Esophagus squamous epithelium (tissue), 5 donors: ENCODE measurements at regions not wholly inside any gene's neighbourhood (a gene's known extent, or its start where the extent isn't known, plus 50 kb on each side); places are given as distances from the start of the nearest gene placed in this dataset.

ENCODE experiments used
- DNase-seq: peaks from one replicate; lab custom pipeline; 2025; lab: John Stamatoyannopoulos, UW
- H3K27ac ChIP-seq, 4 donors: fragments of 200-600 bp; sonication (generic); one replicate each; pipeline ENCODE4 v1.5.1; 2016 to 2019; ENCODE audit warnings: mild to moderate bottlenecking in 1 of 4
- H3K27me3 ChIP-seq, 4 donors: fragments of 200-600 bp; sonication (generic); 1 replicate in 3 of 4; 2 replicates in 1 of 4; pipeline versions ENCODE4 v1.5.1 to v1.6.0; 2017 to 2021; ENCODE audit warnings: antibody characterized with exemption in 1 of 4
- H3K36me3 ChIP-seq, 3 donors: fragments of 200-600 bp; sonication (generic); one replicate each; pipeline ENCODE4 v1.5.1; 2016 to 2019
- H3K4me1 ChIP-seq, 3 donors: fragments of 200-600 bp; sonication (generic); one replicate each; pipeline ENCODE4 v1.5.1; 2017 to 2019
- H3K4me3 ChIP-seq, 4 donors: fragments of 200-600 bp; sonication (generic); 1 replicate in 3 of 4; 2 replicates in 1 of 4; pipeline ENCODE4 v1.5.1; 2016 to 2019; ENCODE audit warnings: mild to moderate bottlenecking in 2 of 4, moderate library complexity in 1 of 4
- H3K9me3 ChIP-seq, 3 donors: fragments of 200-600 bp; sonication (generic); one replicate each; pipeline ENCODE4 v1.5.1; 2016 to 2019
- POLR2A ChIP-seq, 4 donors: fragments of 450-650 bp; IDR thresholded peaks; one replicate each; pipeline ENCODE4 v1.6.1; 2017; ENCODE audit warnings: antibody characterized with exemption in 4 of 4, mild to moderate bottlenecking in 4 of 4, moderate library complexity in 3 of 4
- WGBS, 2 donors: methylation state at CpG; one replicate each; pipeline ENCODE4 v1.1.5; 2018; 5-methylcytosine and 5-hydroxymethylcytosine counted together
- intact Hi-C: fragments of 100-400 bp; cut with DNase I; formaldehyde crosslinking; loops from one replicate; pipeline ENCODE4 v1.15.0; 2022
- TF ChIP-seq, protein P1 (sequence below), 6 experiments: fragments of 450-650 bp in 4 of 6; fragments of 200-600 bp in 2 of 6; sonication (generic) in 2 of 6; IDR thresholded peaks; one replicate each; pipeline ENCODE4 v1.5.1; 2016 to 2019; ENCODE audit warnings: antibody characterized with exemption in 6 of 6, mild to moderate bottlenecking in 4 of 6, moderate library complexity in 4 of 6
- donor health status: DM: yes; HTN: yes; CAD: no.

- no peak overlapping the region for H3K27ac ChIP-seq
- no peaks in the 10 kb centered on the region for H3K9me3 ChIP-seq
- no peak for TF ChIP-seq POLR2A (IDR thresholded peaks at IDR 0.05)
- TF ChIP-seq, protein P1, sequence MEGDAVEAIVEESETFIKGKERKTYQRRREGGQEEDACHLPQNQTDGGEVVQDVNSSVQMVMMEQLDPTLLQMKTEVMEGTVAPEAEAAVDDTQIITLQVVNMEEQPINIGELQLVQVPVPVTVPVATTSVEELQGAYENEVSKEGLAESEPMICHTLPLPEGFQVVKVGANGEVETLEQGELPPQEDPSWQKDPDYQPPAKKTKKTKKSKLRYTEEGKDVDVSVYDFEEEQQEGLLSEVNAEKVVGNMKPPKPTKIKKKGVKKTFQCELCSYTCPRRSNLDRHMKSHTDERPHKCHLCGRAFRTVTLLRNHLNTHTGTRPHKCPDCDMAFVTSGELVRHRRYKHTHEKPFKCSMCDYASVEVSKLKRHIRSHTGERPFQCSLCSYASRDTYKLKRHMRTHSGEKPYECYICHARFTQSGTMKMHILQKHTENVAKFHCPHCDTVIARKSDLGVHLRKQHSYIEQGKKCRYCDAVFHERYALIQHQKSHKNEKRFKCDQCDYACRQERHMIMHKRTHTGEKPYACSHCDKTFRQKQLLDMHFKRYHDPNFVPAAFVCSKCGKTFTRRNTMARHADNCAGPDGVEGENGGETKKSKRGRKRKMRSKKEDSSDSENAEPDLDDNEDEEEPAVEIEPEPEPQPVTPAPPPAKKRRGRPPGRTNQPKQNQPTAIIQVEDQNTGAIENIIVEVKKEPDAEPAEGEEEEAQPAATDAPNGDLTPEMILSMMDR (IDR thresholded peaks at IDR 0.05): no peak
- no peak for DNase-seq
- H3K4me3 ChIP-seq: no peak overlapping the region
- H3K27me3 ChIP-seq: no peaks in the 10 kb centered on the region
- H3K36me3 ChIP-seq: no peaks in the 10 kb centered on the region
- H3K4me1 ChIP-seq: peaks cover 10 to 52% (median 27%) of the 10 kb centered on the region in 3 donors
- intact Hi-C loops: no loop called here
Observed at GRCh38 chr2:64398516-64399129, 55.3 kb upstream of the LGALSL start.

GRCh38 chr2:64399521-64399920 is 54.4 kb upstream of the LGALSL start:
- intact Hi-C loops: no loop called here
- H3K27me3 ChIP-seq: no peaks in the 10 kb centered on the region
- H3K4me1 ChIP-seq: peaks cover 19 to 52% (median 35%) of the 10 kb centered on the region in 3 donors
- H3K4me3 ChIP-seq: no peak overlapping the region
- H3K27ac ChIP-seq: no peak overlapping the region
- no peaks in the 10 kb centered on the region for H3K36me3 ChIP-seq
- 71 to 90% methylated on average over 2 of the region's 2 CpGs for WGBS, 2 donors
- no peak for DNase-seq
- TF ChIP-seq, protein P1 (IDR thresholded peaks at IDR 0.05): no peak
- TF ChIP-seq POLR2A (IDR thresholded peaks at IDR 0.05): no peak
- no peaks in the 10 kb centered on the region for H3K9me3 ChIP-seq

- no peaks in the 10 kb centered on the region for H3K36me3 ChIP-seq
- intact Hi-C loops: no loop called here
- TF ChIP-seq, protein P1 (IDR thresholded peaks at IDR 0.05): no peak
- no peak for TF ChIP-seq POLR2A (IDR thresholded peaks at IDR 0.05)
- 63 to 68% methylated on average over 4 of the region's 4 CpGs for WGBS, 2 donors
- H3K9me3 ChIP-seq: no peaks in the 10 kb centered on the region
- peak overlapping the region in 3 of 4 donors; percentile 44 to 66 (median 53) for H3K27ac ChIP-seq
- H3K4me1 ChIP-seq: peaks cover 24 to 59% (median 42%) of the 10 kb centered on the region in 3 donors
- no peak for DNase-seq
- H3K4me3 ChIP-seq: no peak overlapping the region
- H3K27me3 ChIP-seq: no peaks in the 10 kb centered on the region
Observed at GRCh38 chr2:64400105-64400728, 53.7 kb upstream of the LGALSL start.

GRCh38 chr2:64400733-64401528 is 53.0 kb upstream of the LGALSL start:
- Histone ChIP-seq H3K9me3 (no peaks in the 10 kb centered on the region), H3K27me3 (no peaks in the 10 kb centered on the region), H3K27ac (peak overlapping the region; percentile 37 to 66 (median 48)), H3K36me3 (no peaks in the 10 kb centered on the region), H3K4me1 (peaks cover 26 to 66% (median 49%) of the 10 kb centered on the region in 3 donors), H3K4me3 (no peak overlapping the region)
- intact Hi-C loops: no loop called here
- WGBS, 2 donors: 68 to 74% methylated on average over 3 to 8 of the region's 8 CpGs
- DNase-seq: no peak
- TF ChIP-seq, protein P1 (IDR thresholded peaks at IDR 0.05): no peak
- TF ChIP-seq POLR2A (IDR thresholded peaks at IDR 0.05): no peak

- no peak for DNase-seq
- WGBS, 2 donors: 37 to 54% methylated on average over 2 to 4 of the region's 4 CpGs
- peaks cover 31 to 72% (median 54%) of the 10 kb centered on the region in 3 donors for H3K4me1 ChIP-seq
- H3K4me3 ChIP-seq: no peak overlapping the region
- TF ChIP-seq POLR2A (IDR thresholded peaks at IDR 0.05): no peak
- TF ChIP-seq, protein P1 (IDR thresholded peaks at IDR 0.05): no peak
- intact Hi-C loops: no loop called here
- H3K27ac ChIP-seq: peak overlapping the region in 3 of 4 donors; percentile 44 to 66 (median 53)
- H3K9me3 ChIP-seq: no peaks in the 10 kb centered on the region
- no peaks in the 10 kb centered on the region for H3K36me3 ChIP-seq
- H3K27me3 ChIP-seq: no peaks in the 10 kb centered on the region
Observed at GRCh38 chr2:64401529-64401880, 52.5 kb upstream of the LGALSL start.
